Activated CD8-positive, alpha-beta memory T cell treated with anti-CD3 and anti-CD28 coated beads, Interleukin-2, amount 50 U/mL, for 24 hours (primary cell): ENCODE measurements at regions not wholly inside any gene's neighbourhood (a gene's known extent, or its start where the extent isn't known, plus 50 kb on each side); places are given as distances from the start of the nearest gene placed in this dataset.

Source experiments
- DNase-seq: peaks from one replicate; pipeline ENCODE4 v3.0.0-alpha.2; 2020; ENCODE audit errors: extremely low read depth

GRCh38 chr1:29517251-29518086 lies 281.1 kb downstream of the PTPRU start:
- no peak for DNase-seq

- DNase-seq, result no peak
Observed at GRCh38 chr1:29516063-29516820, 279.9 kb downstream of the PTPRU start.

GRCh38 chr1:29515170-29515955 lies 279.0 kb downstream of the PTPRU start:
- DNase-seq, result no peak

GRCh38 chr1:29514361-29515169 lies 278.2 kb downstream of the PTPRU start:
- no peak for DNase-seq

GRCh38 chr1:29513357-29513756 lies 277.0 kb downstream of the PTPRU start:
- DNase-seq, result no peak

- no peak for DNase-seq
Observed at GRCh38 chr1:29511436-29511835, 275.1 kb downstream of the PTPRU start.

GRCh38 chr1:29508458-29509107 lies 272.3 kb downstream of the PTPRU start:
- DNase-seq, result no peak

- DNase-seq, result no peak
Observed at GRCh38 chr1:29506678-29507225, 270.4 kb downstream of the PTPRU start.

GRCh38 chr1:29505532-29506220 lies 269.4 kb downstream of the PTPRU start:
- no peak for DNase-seq

GRCh38 chr1:29504709-29505410 lies 268.5 kb downstream of the PTPRU start:
- DNase-seq, result no peak

GRCh38 chr1:29504196-29504595 lies 267.9 kb downstream of the PTPRU start:
- no peak for DNase-seq

- DNase-seq, result no peak
Observed at GRCh38 chr1:29502911-29503840, 266.9 kb downstream of the PTPRU start.

- no peak for DNase-seq
Observed at GRCh38 chr1:29502225-29502910, 266.0 kb downstream of the PTPRU start.

GRCh38 chr1:29501227-29501976 lies 265.1 kb downstream of the PTPRU start:
- no peak for DNase-seq

GRCh38 chr1:29500651-29501050 lies 264.3 kb downstream of the PTPRU start:
- no peak for DNase-seq

- no peak for DNase-seq
Observed at GRCh38 chr1:29500041-29500440, 263.7 kb downstream of the PTPRU start.

GRCh38 chr1:29499104-29499650 lies 262.9 kb downstream of the PTPRU start:
- DNase-seq, result no peak
